ENCODE measurements at regions not wholly inside any gene's neighbourhood (a gene's known extent, or its start where the extent isn't known, plus 50 kb on each side); places are given as distances from the start of the nearest gene placed in this dataset.

DNA sequence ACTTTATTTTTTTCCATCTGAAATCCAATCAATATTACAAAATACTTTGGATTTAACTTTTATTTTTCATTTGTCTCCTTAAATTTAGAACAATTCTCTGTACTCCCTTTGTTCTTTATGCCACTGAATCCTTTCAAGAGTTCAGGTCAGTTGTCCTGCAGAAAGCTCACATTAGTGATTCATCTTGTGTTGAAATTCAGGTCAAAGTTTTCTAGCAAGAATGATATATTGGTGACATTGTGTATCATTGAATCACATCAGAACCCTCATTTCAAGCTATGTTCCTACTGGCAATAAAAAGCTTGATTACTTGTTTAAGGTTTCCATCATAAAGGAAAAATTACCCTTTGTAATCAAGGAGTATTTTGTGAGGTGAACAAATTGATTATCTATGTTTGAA lies 378.8 kb upstream of the STEAP1 start:
- ATAC-seq (ENCODE audit: low read depth): no peak
- TF ChIP-seq, protein P1, sequence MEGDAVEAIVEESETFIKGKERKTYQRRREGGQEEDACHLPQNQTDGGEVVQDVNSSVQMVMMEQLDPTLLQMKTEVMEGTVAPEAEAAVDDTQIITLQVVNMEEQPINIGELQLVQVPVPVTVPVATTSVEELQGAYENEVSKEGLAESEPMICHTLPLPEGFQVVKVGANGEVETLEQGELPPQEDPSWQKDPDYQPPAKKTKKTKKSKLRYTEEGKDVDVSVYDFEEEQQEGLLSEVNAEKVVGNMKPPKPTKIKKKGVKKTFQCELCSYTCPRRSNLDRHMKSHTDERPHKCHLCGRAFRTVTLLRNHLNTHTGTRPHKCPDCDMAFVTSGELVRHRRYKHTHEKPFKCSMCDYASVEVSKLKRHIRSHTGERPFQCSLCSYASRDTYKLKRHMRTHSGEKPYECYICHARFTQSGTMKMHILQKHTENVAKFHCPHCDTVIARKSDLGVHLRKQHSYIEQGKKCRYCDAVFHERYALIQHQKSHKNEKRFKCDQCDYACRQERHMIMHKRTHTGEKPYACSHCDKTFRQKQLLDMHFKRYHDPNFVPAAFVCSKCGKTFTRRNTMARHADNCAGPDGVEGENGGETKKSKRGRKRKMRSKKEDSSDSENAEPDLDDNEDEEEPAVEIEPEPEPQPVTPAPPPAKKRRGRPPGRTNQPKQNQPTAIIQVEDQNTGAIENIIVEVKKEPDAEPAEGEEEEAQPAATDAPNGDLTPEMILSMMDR (IDR thresholded peaks at IDR 0.05; ENCODE audit: poor library complexity, severe bottlenecking): no peak

DNA sequence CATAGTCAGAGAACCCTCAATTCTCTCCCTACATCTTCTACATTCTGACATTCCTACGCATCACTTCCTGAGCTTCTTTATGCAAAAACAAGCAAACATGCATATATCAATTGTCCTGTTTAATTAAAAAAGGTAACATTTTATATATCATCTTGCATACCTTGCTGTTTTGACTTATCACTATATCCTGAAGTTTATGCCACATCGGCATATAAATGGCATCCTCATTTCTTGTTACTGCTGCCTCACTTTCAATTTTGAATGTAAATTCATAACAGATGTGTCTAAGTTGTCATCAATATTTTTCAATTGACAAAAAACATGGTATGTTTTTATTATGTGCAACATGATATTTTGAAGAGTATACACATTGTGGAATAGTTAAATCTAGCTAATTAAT lies 377.3 kb upstream of the STEAP1 start:
- no peak overlapping the region for H3K4me3 ChIP-seq (ENCODE audit: severe bottlenecking)
- no peak for DNase-seq (ENCODE audit: low spot score)
- no peaks in the 10 kb centered on the region for H3K36me3 ChIP-seq (ENCODE audit: low read depth)
- H3K9me3 ChIP-seq (ENCODE audit: severe bottlenecking): no peaks in the 10 kb centered on the region
- H3K27me3 ChIP-seq (ENCODE audit: insufficient read depth, poor library complexity, severe bottlenecking): no peaks in the 10 kb centered on the region
- no peaks in the 10 kb centered on the region for H3K4me1 ChIP-seq (ENCODE audit: insufficient read depth, poor library complexity, severe bottlenecking)
- no peak for ATAC-seq (ENCODE audit: low read depth)
- TF ChIP-seq, protein P1 (IDR thresholded peaks at IDR 0.05; ENCODE audit: poor library complexity, severe bottlenecking): no peak
- H3K27ac ChIP-seq (ENCODE audit: poor library complexity, severe bottlenecking): no peak overlapping the region

More for the DNA sequence above, 378.8 kb upstream of the STEAP1 start:
- DNase-seq (ENCODE audit: low spot score): no peak
- Histone ChIP-seq H3K27me3 (ENCODE audit: insufficient read depth, poor library complexity, severe bottlenecking) (no peaks in the 10 kb centered on the region), H3K36me3 (ENCODE audit: low read depth) (no peaks in the 10 kb centered on the region), H3K9me3 (ENCODE audit: severe bottlenecking) (no peaks in the 10 kb centered on the region), H3K4me3 (ENCODE audit: severe bottlenecking) (no peak overlapping the region), H3K4me1 (ENCODE audit: insufficient read depth, poor library complexity, severe bottlenecking) (no peaks in the 10 kb centered on the region), H3K27ac (ENCODE audit: poor library complexity, severe bottlenecking) (no peak overlapping the region)

DNA sequence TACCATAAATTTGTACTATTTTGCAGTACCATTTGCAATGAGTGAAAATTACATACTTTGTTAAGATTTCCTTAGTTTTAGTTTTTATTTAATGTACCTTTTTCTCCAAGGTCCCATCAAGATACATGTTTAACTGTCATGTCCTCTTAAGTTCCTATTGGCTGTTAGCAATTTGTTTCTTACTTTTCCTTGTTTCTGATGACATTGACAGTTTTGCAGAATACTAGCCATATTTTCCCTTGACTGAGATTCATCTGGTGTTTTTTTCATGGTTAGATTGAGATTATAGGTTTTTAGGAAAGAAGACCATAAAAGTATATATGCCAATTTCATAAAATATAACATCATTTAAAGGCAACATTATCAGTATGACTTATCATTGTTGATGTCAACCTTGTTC lies 376.8 kb upstream of the STEAP1 start:
- TF ChIP-seq, protein P1 (IDR thresholded peaks at IDR 0.05; ENCODE audit: poor library complexity, severe bottlenecking): no peak
- no peaks in the 10 kb centered on the region for H3K27me3 ChIP-seq (ENCODE audit: insufficient read depth, poor library complexity, severe bottlenecking)

DNA sequence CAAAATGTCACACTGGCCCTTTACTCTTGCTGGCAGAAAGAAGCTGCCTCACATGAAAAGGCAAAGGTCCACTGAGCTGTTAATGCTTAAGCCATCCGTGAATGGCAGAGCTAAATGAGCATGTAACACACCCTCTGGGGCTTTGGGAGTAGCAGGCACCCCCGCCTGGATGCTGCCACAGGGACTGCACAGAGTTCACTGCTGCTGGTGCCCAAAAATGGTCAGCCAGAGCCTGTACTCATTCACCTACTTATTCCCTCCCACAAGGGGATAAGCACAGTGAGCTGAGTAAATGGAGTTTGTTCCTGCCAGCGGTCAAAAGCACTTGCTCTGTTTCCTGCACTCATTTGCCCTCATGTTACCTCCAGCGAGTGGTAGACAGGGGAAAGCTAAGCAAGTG lies 374.0 kb upstream of the STEAP1 start:
- no peak for ATAC-seq (ENCODE audit: low read depth)

More for the DNA sequence above, 376.8 kb upstream of the STEAP1 start:
- no peaks in the 10 kb centered on the region for H3K36me3 ChIP-seq (ENCODE audit: low read depth)
- DNase-seq (ENCODE audit: low spot score): no peak
- H3K27ac ChIP-seq (ENCODE audit: poor library complexity, severe bottlenecking): no peak overlapping the region
- no peaks in the 10 kb centered on the region for H3K9me3 ChIP-seq (ENCODE audit: severe bottlenecking)
- no peak for ATAC-seq (ENCODE audit: low read depth)
- H3K4me3 ChIP-seq (ENCODE audit: severe bottlenecking): no peak overlapping the region
- H3K4me1 ChIP-seq (ENCODE audit: insufficient read depth, poor library complexity, severe bottlenecking): no peaks in the 10 kb centered on the region

GRCh38 chr7:89796481-89796880 lies 357.8 kb upstream of the STEAP1 start:
- ATAC-seq (ENCODE audit: low read depth) (no peak), DNase-seq (ENCODE audit: low spot score) (no peak)
- Histone ChIP-seq H3K27me3 (ENCODE audit: insufficient read depth, poor library complexity, severe bottlenecking) (no peaks in the 10 kb centered on the region), H3K9me3 (ENCODE audit: severe bottlenecking) (no peaks in the 10 kb centered on the region), H3K36me3 (ENCODE audit: low read depth) (no peaks in the 10 kb centered on the region), H3K27ac (ENCODE audit: poor library complexity, severe bottlenecking) (no peak overlapping the region), H3K4me3 (ENCODE audit: severe bottlenecking) (no peak overlapping the region), H3K4me1 (ENCODE audit: insufficient read depth, poor library complexity, severe bottlenecking) (no peaks in the 10 kb centered on the region)
- TF ChIP-seq, protein P1 (IDR thresholded peaks at IDR 0.05; ENCODE audit: poor library complexity, severe bottlenecking): no peak

More for the DNA sequence above, 374.0 kb upstream of the STEAP1 start:
- H3K4me1 ChIP-seq (ENCODE audit: insufficient read depth, poor library complexity, severe bottlenecking): no peaks in the 10 kb centered on the region
- H3K9me3 ChIP-seq (ENCODE audit: severe bottlenecking): no peaks in the 10 kb centered on the region
- DNase-seq (ENCODE audit: low spot score): no peak
- H3K4me3 ChIP-seq (ENCODE audit: severe bottlenecking): no peak overlapping the region
- H3K36me3 ChIP-seq (ENCODE audit: low read depth): no peaks in the 10 kb centered on the region
- no peaks in the 10 kb centered on the region for H3K27me3 ChIP-seq (ENCODE audit: insufficient read depth, poor library complexity, severe bottlenecking)
- TF ChIP-seq, protein P1 (IDR thresholded peaks at IDR 0.05; ENCODE audit: poor library complexity, severe bottlenecking): no peak
- no peak overlapping the region for H3K27ac ChIP-seq (ENCODE audit: poor library complexity, severe bottlenecking)

All from RWPE2 (cell line).